ENCODE measurements at regions not wholly inside any gene's neighbourhood (a gene's known extent, or its start where the extent isn't known, plus 50 kb on each side); places are given as distances from the start of the nearest gene placed in this dataset.

DNA sequence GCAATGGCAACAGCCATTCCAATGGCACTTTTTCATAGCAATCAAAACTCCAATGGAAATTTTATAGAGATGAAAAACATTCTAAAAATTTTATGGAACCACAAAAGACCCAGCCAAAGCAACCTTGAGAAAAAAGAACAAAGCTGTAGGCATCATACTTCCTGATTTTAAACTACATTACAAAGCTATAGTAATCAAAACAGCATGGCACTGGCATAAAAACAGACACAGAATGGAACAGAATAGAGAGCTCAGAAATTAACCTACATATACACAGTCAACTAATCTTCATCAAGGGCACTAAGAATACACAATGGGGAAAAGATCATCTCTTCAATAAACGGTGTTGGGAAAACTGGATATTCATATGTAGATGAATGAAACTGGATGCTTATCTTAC lies 401.5 kb downstream of the NPHP4 start:
- Histone ChIP-seq H4K20me1 (ENCODE audit: insufficient read depth) (no peaks in the 10 kb centered on the region), H3K79me2 (replicated peaks; ENCODE audit: insufficient read depth, low read length) (no peaks in the 10 kb centered on the region), H3K4me3 (ENCODE audit: low read length) (no peak overlapping the region), H3K4me2 (ENCODE audit: low read length) (no peak overlapping the region), H2AFZ (ENCODE audit: low read depth, low read length) (no peak overlapping the region), H3K36me3 (ENCODE audit: insufficient read depth, low read length) (no peaks in the 10 kb centered on the region), H3K9ac (ENCODE audit: low read length) (no peak overlapping the region), H3F3A (ENCODE audit: insufficient read depth, low read length, poor library complexity, severe bottlenecking) (no peaks in the 10 kb centered on the region), H3K9me2 (ENCODE audit: insufficient read depth, low read length) (no peaks in the 10 kb centered on the region), H3K9me3 (ENCODE audit: low read length) (peaks cover 2% of the 10 kb centered on the region), H3K27me3 (ENCODE audit: insufficient read depth, low read depth, low read length) (no peaks in the 10 kb centered on the region), H3K27ac (ENCODE audit: low read length) (no peak overlapping the region)
- no peak for TF ChIP-seq MXI1 (conservative IDR thresholded peaks at IDR 0.05; ENCODE audit: poor library complexity, severe bottlenecking)
- no peak for TF ChIP-seq SMC3 (conservative IDR thresholded peaks at IDR 0.05; ENCODE audit: poor library complexity)
- no peak for TF ChIP-seq TAF1 (IDR thresholded peaks at IDR 0.05; ENCODE audit: low read depth)
- no peak for TF ChIP-seq RAD21 (conservative IDR thresholded peaks at IDR 0.05)
- no peak for TF ChIP-seq EP300 (conservative IDR thresholded peaks at IDR 0.05; ENCODE audit: poor library complexity, severe bottlenecking)
- TF ChIP-seq EZH2 (IDR thresholded peaks at IDR 0.05; ENCODE audit: borderline replicate concordance, insufficient read depth, low read length, poor library complexity, severe bottlenecking) = no peak
- TF ChIP-seq POLR2AphosphoS5 (IDR thresholded peaks at IDR 0.05) = no peak
- TF ChIP-seq, protein P1, sequence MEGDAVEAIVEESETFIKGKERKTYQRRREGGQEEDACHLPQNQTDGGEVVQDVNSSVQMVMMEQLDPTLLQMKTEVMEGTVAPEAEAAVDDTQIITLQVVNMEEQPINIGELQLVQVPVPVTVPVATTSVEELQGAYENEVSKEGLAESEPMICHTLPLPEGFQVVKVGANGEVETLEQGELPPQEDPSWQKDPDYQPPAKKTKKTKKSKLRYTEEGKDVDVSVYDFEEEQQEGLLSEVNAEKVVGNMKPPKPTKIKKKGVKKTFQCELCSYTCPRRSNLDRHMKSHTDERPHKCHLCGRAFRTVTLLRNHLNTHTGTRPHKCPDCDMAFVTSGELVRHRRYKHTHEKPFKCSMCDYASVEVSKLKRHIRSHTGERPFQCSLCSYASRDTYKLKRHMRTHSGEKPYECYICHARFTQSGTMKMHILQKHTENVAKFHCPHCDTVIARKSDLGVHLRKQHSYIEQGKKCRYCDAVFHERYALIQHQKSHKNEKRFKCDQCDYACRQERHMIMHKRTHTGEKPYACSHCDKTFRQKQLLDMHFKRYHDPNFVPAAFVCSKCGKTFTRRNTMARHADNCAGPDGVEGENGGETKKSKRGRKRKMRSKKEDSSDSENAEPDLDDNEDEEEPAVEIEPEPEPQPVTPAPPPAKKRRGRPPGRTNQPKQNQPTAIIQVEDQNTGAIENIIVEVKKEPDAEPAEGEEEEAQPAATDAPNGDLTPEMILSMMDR (IDR thresholded peaks at IDR 0.05; ENCODE audit: poor library complexity, severe bottlenecking) = no peak
- TF ChIP-seq REST (IDR thresholded peaks at IDR 0.05; ENCODE audit: borderline replicate concordance) = no peak

- H3K9me2 ChIP-seq (ENCODE audit: insufficient read depth, low read length) = no peaks in the 10 kb centered on the region
- TF ChIP-seq TAF1 (IDR thresholded peaks at IDR 0.05; ENCODE audit: low read depth) (no peak), MXI1 (conservative IDR thresholded peaks at IDR 0.05; ENCODE audit: poor library complexity, severe bottlenecking) (no peak), EP300 (conservative IDR thresholded peaks at IDR 0.05; ENCODE audit: poor library complexity, severe bottlenecking) (no peak), RAD21 (conservative IDR thresholded peaks at IDR 0.05) (no peak), REST (IDR thresholded peaks at IDR 0.05; ENCODE audit: borderline replicate concordance) (no peak), SMC3 (conservative IDR thresholded peaks at IDR 0.05; ENCODE audit: poor library complexity) (no peak), EZH2 (IDR thresholded peaks at IDR 0.05; ENCODE audit: borderline replicate concordance, insufficient read depth, low read length, poor library complexity, severe bottlenecking) (no peak), POLR2AphosphoS5 (IDR thresholded peaks at IDR 0.05) (no peak)
- TF ChIP-seq, protein P1 (IDR thresholded peaks at IDR 0.05; ENCODE audit: poor library complexity, severe bottlenecking) = no peak
- no peaks in the 10 kb centered on the region for H3K36me3 ChIP-seq (ENCODE audit: insufficient read depth, low read length)
- H3K9me3 ChIP-seq (ENCODE audit: low read length) = peaks cover 2% of the 10 kb centered on the region
- no peak overlapping the region for H3K4me3 ChIP-seq (ENCODE audit: low read length)
- no peak overlapping the region for H3K4me2 ChIP-seq (ENCODE audit: low read length)
- no peaks in the 10 kb centered on the region for H4K20me1 ChIP-seq (ENCODE audit: insufficient read depth)
- no peak overlapping the region for H2AFZ ChIP-seq (ENCODE audit: low read depth, low read length)
- no peaks in the 10 kb centered on the region for H3K79me2 ChIP-seq (replicated peaks; ENCODE audit: insufficient read depth, low read length)
- no peak overlapping the region for H3K9ac ChIP-seq (ENCODE audit: low read length)
- H3F3A ChIP-seq (ENCODE audit: insufficient read depth, low read length, poor library complexity, severe bottlenecking) = no peaks in the 10 kb centered on the region
- H3K27ac ChIP-seq (ENCODE audit: low read length) = no peak overlapping the region
- no peaks in the 10 kb centered on the region for H3K27me3 ChIP-seq (ENCODE audit: insufficient read depth, low read depth, low read length)
These were observed 405.6 kb downstream of the NPHP4 start for GRCh38 chr1:5586629-5587028.
